Right lobe of liver (tissue), 4 donors: ENCODE measurements at regions not wholly inside any gene's neighbourhood (a gene's known extent, or its start where the extent isn't known, plus 50 kb on each side); places are given as distances from the start of the nearest gene placed in this dataset.

Source experiments
- CTCF ChIP-seq, 4 donors: fragments of 200-600 bp in 3 of 4; fragments of 450-650 bp in 1 of 4; IDR thresholded peaks; one replicate each; pipeline versions ENCODE4 v1.5.1 to v1.8.0; 2016 to 2022; ENCODE audit warnings: antibody characterized with exemption in 4 of 4, mild to moderate bottlenecking in 2 of 4
- POLR2A ChIP-seq: fragments of 450-650 bp; IDR thresholded peaks from one replicate; pipeline ENCODE4 v1.6.1; 2017; ENCODE audit warnings: antibody characterized with exemption, mild to moderate bottlenecking
- donor health status: DM: no; HTN: no; CAD: no.
- donor health status: DM: no; HTN: no; CAD: no.
- donor health status: DM: no; HTN: yes; CAD: no.

DNA sequence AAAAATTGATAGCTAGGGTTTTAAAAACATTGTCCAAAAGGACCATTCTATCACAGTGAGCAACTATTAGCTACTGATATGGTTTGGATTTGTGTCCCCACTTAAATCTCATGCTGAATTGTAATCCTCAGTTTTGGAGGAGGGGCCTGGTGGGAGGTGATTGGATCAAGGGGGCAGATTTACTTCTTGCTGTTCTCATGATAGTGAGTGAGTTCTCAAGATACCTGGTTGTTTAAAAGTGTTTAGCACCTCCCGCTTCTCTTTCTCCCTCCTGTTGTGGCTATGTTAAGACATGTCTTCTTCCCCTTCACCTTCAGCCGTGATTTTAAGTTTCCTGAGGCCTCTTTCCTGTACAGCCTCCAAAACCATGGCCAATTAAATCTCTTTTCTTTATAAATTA is 500.4 kb upstream of the POT1 start:
- TF ChIP-seq CTCF (IDR thresholded peaks at IDR 0.05), result no peak
- no peak for TF ChIP-seq POLR2A
